Stimulated activated CD8-positive, alpha-beta memory T cell treated with anti-CD3 and anti-CD28 coated beads, Interleukin-4, amount 100 ng/mL, for 4 hours (primary cell): ENCODE measurements at regions not wholly inside any gene's neighbourhood (a gene's known extent, or its start where the extent isn't known, plus 50 kb on each side); places are given as distances from the start of the nearest gene placed in this dataset.

Experiments used
- DNase-seq, 2 donors: peaks; one replicate each; pipeline ENCODE4 v3.0.0-alpha.2; 2020; ENCODE audit warnings: low read depth in 2 of 2, low spot score in 1 of 2

GRCh38 chr6:43970068-43970912 lies 157.0 kb downstream of the MRPL14 start:
- DNase-seq = no peak

- DNase-seq = no peak
Measured at GRCh38 chr6:43969158-43969981, 157.9 kb downstream of the MRPL14 start.

GRCh38 chr6:43968110-43968965 lies 158.9 kb downstream of the MRPL14 start:
- DNase-seq = no peak

- DNase-seq = no peak
Measured at GRCh38 chr6:43967719-43968091, 159.5 kb downstream of the MRPL14 start.

GRCh38 chr6:43966853-43967718 lies 160.2 kb downstream of the MRPL14 start:
- DNase-seq = no peak

GRCh38 chr6:43966374-43966658 lies 160.9 kb downstream of the MRPL14 start:
- DNase-seq = no peak

GRCh38 chr6:43965628-43966373 lies 161.5 kb downstream of the MRPL14 start:
- no peak for DNase-seq

GRCh38 chr6:43964659-43965570 lies 162.3 kb downstream of the MRPL14 start:
- no peak for DNase-seq

GRCh38 chr6:43963877-43964658 lies 163.2 kb downstream of the MRPL14 start:
- DNase-seq = no peak

- DNase-seq = no peak
Measured at GRCh38 chr6:43963203-43963602, 164.0 kb downstream of the MRPL14 start.

GRCh38 chr6:43962458-43962857 lies 164.8 kb downstream of the MRPL14 start:
- DNase-seq = no peak

- no peak for DNase-seq
Measured at GRCh38 chr6:43957273-43957672, 170.0 kb downstream of the MRPL14 start.

- DNase-seq = no peak
Measured at GRCh38 chr6:43956478-43956877, 170.8 kb downstream of the MRPL14 start.

- DNase-seq = no peak
Measured at GRCh38 chr6:43954311-43955131, 172.7 kb downstream of the MRPL14 start.

GRCh38 chr6:43953794-43954310 lies 173.4 kb downstream of the MRPL14 start:
- DNase-seq = no peak

GRCh38 chr6:43953256-43953655 lies 174.0 kb downstream of the MRPL14 start:
- DNase-seq = no peak

- DNase-seq = no peak
Measured at GRCh38 chr6:43952746-43953145, 174.5 kb downstream of the MRPL14 start.
